PFSK-1 (cell line): ENCODE measurements at regions not wholly inside any gene's neighbourhood (a gene's known extent, or its start where the extent isn't known, plus 50 kb on each side); places are given as distances from the start of the nearest gene placed in this dataset.

Experiments
- FOXP2 ChIP-seq: optimal IDR thresholded peaks from 2 replicates; pipeline ENCODE3; 2011; ENCODE audit warnings: borderline replicate concordance, control low read depth, inconsistent platforms; ENCODE audit not compliant: insufficient read depth; ENCODE audit errors: extremely low read length, extremely low read depth
- POLR2AphosphoS5 ChIP-seq: IDR thresholded peaks from 2 replicates; pipeline ENCODE4 v1.6.1; 2012; ENCODE audit warnings: low read depth, mild to moderate bottlenecking, control low read depth, low read length, moderate library complexity
- SIN3A ChIP-seq: IDR thresholded peaks from 2 replicates; pipeline ENCODE4 v1.6.1; 2012; ENCODE audit warnings: mild to moderate bottlenecking, low read length, moderate library complexity, borderline replicate concordance; ENCODE audit not compliant: insufficient read depth
- TAF1 ChIP-seq: IDR thresholded peaks from 2 replicates; pipeline ENCODE4 v1.6.1; 2012; ENCODE audit warnings: low read length, control low read depth, borderline replicate concordance; ENCODE audit not compliant: insufficient read depth
- TF ChIP-seq, protein P1 (sequence below), 2 experiments: IDR thresholded peaks; 2 replicates each; pipeline versions ENCODE4 v1.6.1 to v1.8.0; 2011 to 2012; ENCODE audit warnings: low read depth in 2 of 2, low read length in 2 of 2, control low read depth in 1 of 2, inconsistent platforms in 1 of 2, mild to moderate bottlenecking in 1 of 2, moderate library complexity in 1 of 2; ENCODE audit not compliant: insufficient read depth in 1 of 2

- TF ChIP-seq SIN3A: no peak
- no peak for TF ChIP-seq TAF1
- TF ChIP-seq POLR2AphosphoS5: no peak
- TF ChIP-seq FOXP2: no peak
- TF ChIP-seq, protein P1, sequence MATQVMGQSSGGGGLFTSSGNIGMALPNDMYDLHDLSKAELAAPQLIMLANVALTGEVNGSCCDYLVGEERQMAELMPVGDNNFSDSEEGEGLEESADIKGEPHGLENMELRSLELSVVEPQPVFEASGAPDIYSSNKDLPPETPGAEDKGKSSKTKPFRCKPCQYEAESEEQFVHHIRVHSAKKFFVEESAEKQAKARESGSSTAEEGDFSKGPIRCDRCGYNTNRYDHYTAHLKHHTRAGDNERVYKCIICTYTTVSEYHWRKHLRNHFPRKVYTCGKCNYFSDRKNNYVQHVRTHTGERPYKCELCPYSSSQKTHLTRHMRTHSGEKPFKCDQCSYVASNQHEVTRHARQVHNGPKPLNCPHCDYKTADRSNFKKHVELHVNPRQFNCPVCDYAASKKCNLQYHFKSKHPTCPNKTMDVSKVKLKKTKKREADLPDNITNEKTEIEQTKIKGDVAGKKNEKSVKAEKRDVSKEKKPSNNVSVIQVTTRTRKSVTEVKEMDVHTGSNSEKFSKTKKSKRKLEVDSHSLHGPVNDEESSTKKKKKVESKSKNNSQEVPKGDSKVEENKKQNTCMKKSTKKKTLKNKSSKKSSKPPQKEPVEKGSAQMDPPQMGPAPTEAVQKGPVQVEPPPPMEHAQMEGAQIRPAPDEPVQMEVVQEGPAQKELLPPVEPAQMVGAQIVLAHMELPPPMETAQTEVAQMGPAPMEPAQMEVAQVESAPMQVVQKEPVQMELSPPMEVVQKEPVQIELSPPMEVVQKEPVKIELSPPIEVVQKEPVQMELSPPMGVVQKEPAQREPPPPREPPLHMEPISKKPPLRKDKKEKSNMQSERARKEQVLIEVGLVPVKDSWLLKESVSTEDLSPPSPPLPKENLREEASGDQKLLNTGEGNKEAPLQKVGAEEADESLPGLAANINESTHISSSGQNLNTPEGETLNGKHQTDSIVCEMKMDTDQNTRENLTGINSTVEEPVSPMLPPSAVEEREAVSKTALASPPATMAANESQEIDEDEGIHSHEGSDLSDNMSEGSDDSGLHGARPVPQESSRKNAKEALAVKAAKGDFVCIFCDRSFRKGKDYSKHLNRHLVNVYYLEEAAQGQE (IDR thresholded peaks at IDR 0.05; ENCODE audit: insufficient read depth in 1 of 2, low read depth in 2 of 2, low read length in 2 of 2): no peak
These were observed 416.8 kb upstream of the ASIC2 start for GRCh38 chr17:33709881-33710280.

GRCh38 chr17:33712120-33712519, 419.0 kb upstream of the ASIC2 start:
- TF ChIP-seq SIN3A: no peak
- no peak for TF ChIP-seq TAF1
- TF ChIP-seq, protein P1 (IDR thresholded peaks at IDR 0.05; ENCODE audit: insufficient read depth in 1 of 2, low read depth in 2 of 2, low read length in 2 of 2): no peak
- TF ChIP-seq FOXP2: no peak
- no peak for TF ChIP-seq POLR2AphosphoS5

DNA sequence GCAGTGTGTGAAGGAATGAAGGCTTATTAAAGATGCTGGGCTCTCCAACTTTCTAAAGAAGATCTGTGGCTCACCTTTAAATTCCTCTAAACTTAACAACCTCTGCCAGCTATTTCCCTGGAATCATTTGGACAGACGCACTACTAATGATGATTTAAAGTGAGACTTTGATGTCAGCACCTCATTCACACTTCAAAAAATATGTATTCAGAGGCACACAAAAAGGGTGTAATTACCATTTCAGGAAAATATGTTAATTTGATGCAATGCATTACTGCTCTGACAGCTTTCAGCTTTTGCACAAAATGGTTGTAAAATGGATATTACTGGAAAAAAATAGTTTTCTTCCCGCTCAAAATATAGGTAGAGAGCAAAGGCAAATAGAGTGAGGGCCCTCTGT, 423.9 kb upstream of the ASIC2 start:
- no peak for TF ChIP-seq TAF1
- TF ChIP-seq, protein P1 (IDR thresholded peaks at IDR 0.05; ENCODE audit: insufficient read depth in 1 of 2, low read depth in 2 of 2, low read length in 2 of 2): no peak
- no peak for TF ChIP-seq POLR2AphosphoS5
- no peak for TF ChIP-seq FOXP2
- TF ChIP-seq SIN3A: no peak

DNA sequence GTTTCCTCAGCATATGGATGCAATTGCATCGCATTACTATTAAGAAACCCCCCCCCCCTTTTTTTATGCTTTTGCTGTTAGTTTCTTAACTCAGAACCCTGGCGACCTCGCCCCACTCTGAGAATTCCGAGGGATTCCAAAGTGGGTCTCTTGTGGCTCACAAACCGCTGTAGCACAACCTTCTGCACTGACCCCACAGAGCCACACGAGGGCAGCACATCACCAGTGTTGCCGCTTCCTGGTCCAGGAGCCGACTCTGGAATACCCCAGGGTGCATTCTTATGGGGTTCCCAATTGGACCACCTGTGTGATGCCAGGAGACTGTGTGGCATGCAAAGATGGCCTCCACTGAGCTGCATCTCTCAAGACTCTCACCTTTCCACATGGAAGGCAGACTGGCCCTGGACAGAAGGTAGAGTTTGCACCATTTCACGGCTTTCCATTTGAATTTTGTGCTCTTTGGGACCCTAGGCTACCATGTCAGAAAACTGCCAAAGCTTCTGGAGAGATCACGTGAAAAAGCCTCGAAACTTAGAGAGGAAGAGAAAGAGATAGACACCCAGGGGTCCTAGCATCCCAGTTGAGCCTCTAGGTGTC, 432.7 kb upstream of the ASIC2 start:
- TF ChIP-seq, protein P1 (IDR thresholded peaks at IDR 0.05; ENCODE audit: insufficient read depth in 1 of 2, low read depth in 2 of 2, low read length in 2 of 2): no peak
- TF ChIP-seq POLR2AphosphoS5 (no peak), SIN3A (no peak), FOXP2 (no peak), TAF1 (no peak)
